B cell (primary cell): ENCODE measurements at regions not wholly inside any gene's neighbourhood (a gene's known extent, or its start where the extent isn't known, plus 50 kb on each side); places are given as distances from the start of the nearest gene placed in this dataset.

Experiments used
- ATAC-seq: fragments of 200-7000 bp; cut with Tn5 transposase; one replicate; pipeline ENCODE4 v1.10.0; 2021; ENCODE audit warnings: low read depth, mild to moderate bottlenecking, moderate number of reproducible peaks, moderate library complexity
- CTCF ChIA-PET: fragments of 350-600 bp; sonication (Branson Sonifier 250); formaldehyde crosslinking; loops from one replicate; lab custom pipeline; 2021; ENCODE audit warnings: antibody characterized with exemption, inconsistent platforms; lab: Charles Lee
- POLR2A ChIA-PET: fragments of 350-600 bp; sonication (Branson Sonifier 250); formaldehyde crosslinking; loops from one replicate; lab custom pipeline; 2021; ENCODE audit warnings: antibody characterized with exemption; lab: Charles Lee
- DNase-seq: peaks from one replicate; pipeline ENCODE4 v3.0.0; 2013
- H2AFZ ChIP-seq: 2 replicates; pipeline ENCODE4 v1.6.1; 2012; ENCODE audit warnings: mild to moderate bottlenecking, low read depth, low read length; ENCODE audit not compliant: insufficient read depth, poor library complexity, severe bottlenecking
- H3K27ac ChIP-seq, 2 donors: 1 replicate in 1 of 2; 2 replicates in 1 of 2; pipeline ENCODE4 v1.5.1; 2012 to 2013; ENCODE audit warnings: low read length in 2 of 2, mild to moderate bottlenecking in 2 of 2, moderate library complexity in 1 of 2
- H3K27me3 ChIP-seq, 4 experiments: fragments of 200-600 bp in 1 of 4; sonication (generic) in 1 of 4; replicated peaks in 1 of 4; 1 replicate in 2 of 4; 2 replicates in 2 of 4; pipeline versions ENCODE4 v1.6.1 to v1.7.0; 2013 to 2016; ENCODE audit warnings: low read length in 3 of 4, mild to moderate bottlenecking in 2 of 4, mixed read lengths in 1 of 4, moderate library complexity in 1 of 4; ENCODE audit not compliant: insufficient read depth in 4 of 4, control insufficient read depth in 3 of 4; ENCODE audit errors: control extremely low read depth in 1 of 4
- H3K36me3 ChIP-seq, 2 experiments: replicated peaks in 1 of 2; 1 replicate in 1 of 2; 2 replicates in 1 of 2; pipeline versions ENCODE4 v1.6.1 to v1.7.1; 2013; ENCODE audit warnings: low read length in 1 of 2; ENCODE audit not compliant: insufficient read depth in 2 of 2, control insufficient read depth in 1 of 2; ENCODE audit errors: control extremely low read depth in 1 of 2, extremely low read depth in 1 of 2
- H3K4me1 ChIP-seq, 2 donors: fragments of 200-600 bp in 1 of 2; sonication (generic) in 1 of 2; 1 replicate in 1 of 2; 2 replicates in 1 of 2; pipeline versions ENCODE4 v1.5.1 to v1.6.1; 2013 to 2017; ENCODE audit warnings: low read length in 2 of 2; ENCODE audit not compliant: control insufficient read depth in 2 of 2, insufficient read depth in 2 of 2
- H3K4me2 ChIP-seq: replicated peaks from 2 replicates; pipeline ENCODE3; 2012; ENCODE audit warnings: mild to moderate bottlenecking, low read depth, low read length; ENCODE audit not compliant: poor library complexity, severe bottlenecking
- H3K4me3 ChIP-seq, 5 experiments: fragments of 200-600 bp in 1 of 5; sonication (generic) in 1 of 5; 1 replicate in 3 of 5; 2 replicates in 2 of 5; pipeline versions ENCODE4 v1.5.1 to v1.7.0; 2011 to 2016; ENCODE audit warnings: low read length in 4 of 5, mild to moderate bottlenecking in 4 of 5, low read depth in 2 of 5, control low read depth in 1 of 5, moderate library complexity in 1 of 5; ENCODE audit not compliant: insufficient read depth in 1 of 5; ENCODE audit errors: control extremely low read depth in 1 of 5, extremely low read depth in 1 of 5
- H3K79me2 ChIP-seq: fragments of 200-600 bp; sonication (generic); one replicate; pipeline ENCODE4 v1.6.0; 2016; ENCODE audit warnings: low read length; ENCODE audit not compliant: control insufficient read depth, insufficient read depth
- H3K9ac ChIP-seq: fragments of 200-600 bp; sonication (generic); 2 replicates; pipeline ENCODE4 v1.6.1; 2017; ENCODE audit warnings: mild to moderate bottlenecking, low read length, moderate library complexity
- H3K9me3 ChIP-seq, 3 donors: one replicate each; pipeline versions ENCODE4 v1.6.1 to v1.7.1; 2013; ENCODE audit warnings: low read length in 2 of 3; ENCODE audit not compliant: control insufficient read depth in 2 of 3, insufficient read depth in 1 of 3; ENCODE audit errors: control extremely low read depth in 1 of 3
- H4K20me1 ChIP-seq: 2 replicates; pipeline ENCODE4 v1.6.0; 2012; ENCODE audit warnings: mild to moderate bottlenecking, low read length; ENCODE audit not compliant: insufficient read depth, control insufficient read depth, poor library complexity, severe bottlenecking
- H3K27ac Mint-ChIP-seq: one replicate; pipeline ENCODE4 v1.8.0; 2021; ENCODE audit warnings: mixed read lengths
- H3K27me3 Mint-ChIP-seq: one replicate; pipeline ENCODE4 v1.8.0; 2021; ENCODE audit warnings: mixed read lengths
- H3K4me1 Mint-ChIP-seq: one replicate; pipeline ENCODE4 v1.8.0; 2021; ENCODE audit warnings: mixed read lengths
- H3K4me3 Mint-ChIP-seq: one replicate; pipeline ENCODE4 v1.8.0; 2021; ENCODE audit warnings: mixed read lengths
- H3K9me3 Mint-ChIP-seq: one replicate; pipeline ENCODE4 v1.8.0; 2022; ENCODE audit warnings: mixed read lengths; ENCODE audit not compliant: insufficient read depth
- EZH2 ChIP-seq: IDR thresholded peaks from 2 replicates; pipeline ENCODE4 v1.6.1; 2012; ENCODE audit warnings: borderline replicate concordance, low read depth, mild to moderate bottlenecking, moderate library complexity, low read length; ENCODE audit not compliant: insufficient read depth, poor library complexity, severe bottlenecking
- WGBS: methylation state at CpG from one replicate; pipeline ENCODE4 v1.1.5; 2013; ENCODE audit warnings: missing lambda C conversion rate; ENCODE audit not compliant: insufficient coverage; 5-methylcytosine and 5-hydroxymethylcytosine counted together
- intact Hi-C: fragments of 100-400 bp; cut with micrococcal nuclease; formaldehyde crosslinking; loops from one replicate; pipeline ENCODE4 v1.10.0; 2022
- TF ChIP-seq, protein P1 (sequence below): fragments of 200-600 bp; IDR thresholded peaks from one replicate; pipeline ENCODE4 v1.8.0; 2022; ENCODE audit warnings: antibody characterized with exemption, mild to moderate bottlenecking

DNA sequence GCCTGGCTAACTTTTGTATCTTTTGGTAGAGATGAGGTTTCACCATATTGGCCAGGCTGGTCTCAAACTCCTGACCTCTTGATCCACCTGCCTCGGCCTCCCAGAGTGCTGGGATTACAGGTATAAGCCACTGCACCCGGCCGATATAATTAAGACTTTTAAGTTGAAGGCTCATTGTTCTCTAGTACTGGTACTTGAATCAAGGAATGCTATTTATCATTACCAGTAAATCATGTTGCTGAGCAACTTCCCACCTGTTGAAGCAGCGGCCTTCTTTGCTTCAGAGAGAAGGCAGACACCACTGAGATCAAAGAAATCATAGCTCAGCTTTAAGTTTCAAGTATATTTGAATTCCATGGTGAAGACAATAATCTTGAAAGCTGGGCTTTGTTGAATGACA is 58.8 kb upstream of the TMEM163 start:
- H3K27ac Mint-ChIP-seq, result no peak overlapping the region
- Histone ChIP-seq H3K79me2 (no peaks in the 10 kb centered on the region), H3K9me3 (no peaks in the 10 kb centered on the region), H3K27me3 (peaks cover 0 to 4% (median 0%) of the 10 kb centered on the region in 4 experiments), H3K9ac (no peak overlapping the region), H3K4me2 (no peak overlapping the region), H4K20me1 (no peaks in the 10 kb centered on the region), H3K4me1 (no peaks in the 10 kb centered on the region), H2AFZ (no peak overlapping the region), H3K36me3 (no peaks in the 10 kb centered on the region), H3K4me3 (no peak overlapping the region), H3K27ac (no peak overlapping the region)
- no peak for DNase-seq
- no peak overlapping the region for H3K4me3 Mint-ChIP-seq
- WGBS, result 100% methylated on average over 1 of the region's 4 CpGs
- intact Hi-C loops, result loop anchor here (5.0 kb wide), 1 partner anchor 60 kb away; the partner anchor contains the start of gene TMEM163
- H3K9me3 Mint-ChIP-seq, result no peaks in the 10 kb centered on the region
- no peak for TF ChIP-seq EZH2
- TF ChIP-seq, protein P1, sequence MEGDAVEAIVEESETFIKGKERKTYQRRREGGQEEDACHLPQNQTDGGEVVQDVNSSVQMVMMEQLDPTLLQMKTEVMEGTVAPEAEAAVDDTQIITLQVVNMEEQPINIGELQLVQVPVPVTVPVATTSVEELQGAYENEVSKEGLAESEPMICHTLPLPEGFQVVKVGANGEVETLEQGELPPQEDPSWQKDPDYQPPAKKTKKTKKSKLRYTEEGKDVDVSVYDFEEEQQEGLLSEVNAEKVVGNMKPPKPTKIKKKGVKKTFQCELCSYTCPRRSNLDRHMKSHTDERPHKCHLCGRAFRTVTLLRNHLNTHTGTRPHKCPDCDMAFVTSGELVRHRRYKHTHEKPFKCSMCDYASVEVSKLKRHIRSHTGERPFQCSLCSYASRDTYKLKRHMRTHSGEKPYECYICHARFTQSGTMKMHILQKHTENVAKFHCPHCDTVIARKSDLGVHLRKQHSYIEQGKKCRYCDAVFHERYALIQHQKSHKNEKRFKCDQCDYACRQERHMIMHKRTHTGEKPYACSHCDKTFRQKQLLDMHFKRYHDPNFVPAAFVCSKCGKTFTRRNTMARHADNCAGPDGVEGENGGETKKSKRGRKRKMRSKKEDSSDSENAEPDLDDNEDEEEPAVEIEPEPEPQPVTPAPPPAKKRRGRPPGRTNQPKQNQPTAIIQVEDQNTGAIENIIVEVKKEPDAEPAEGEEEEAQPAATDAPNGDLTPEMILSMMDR, result no peak
- H3K27me3 Mint-ChIP-seq, result peaks cover 3% of the 10 kb centered on the region
- POLR2A ChIA-PET, result no interaction called here
- CTCF ChIA-PET, result interaction anchor here (0.6 to 0.9 kb wide), 4 partner anchors 26 to 326 kb away, joined by 3 to 9 read pairs (median 3); no protein-coding TSS in a partner anchor
- no peak for ATAC-seq
- H3K4me1 Mint-ChIP-seq, result peaks cover 2% of the 10 kb centered on the region

DNA sequence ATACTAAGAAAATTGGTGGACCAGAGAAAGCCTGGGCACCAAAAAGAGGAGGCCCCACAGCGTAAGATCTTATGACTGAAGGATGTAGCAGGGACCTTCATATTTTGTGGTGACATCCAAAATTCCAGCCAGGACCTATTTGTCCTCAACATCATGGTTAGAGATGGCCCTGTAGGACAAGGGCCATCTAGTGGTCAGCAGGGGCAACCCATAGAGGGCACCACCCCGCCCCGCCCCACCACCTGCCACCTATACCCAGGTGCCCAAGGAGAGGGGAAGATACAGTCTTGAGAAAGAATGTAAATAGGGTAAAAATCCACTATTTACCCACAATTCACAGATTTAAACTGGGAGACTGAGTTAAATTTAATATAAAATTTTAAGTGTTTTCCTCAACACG is 59.6 kb upstream of the TMEM163 start:
- Histone ChIP-seq H4K20me1 (no peaks in the 10 kb centered on the region), H3K9me3 (no peaks in the 10 kb centered on the region), H3K27me3 (peaks cover 0 to 4% (median 0%) of the 10 kb centered on the region in 4 experiments), H3K4me3 (no peak overlapping the region), H3K4me1 (no peaks in the 10 kb centered on the region), H3K9ac (no peak overlapping the region), H3K79me2 (no peaks in the 10 kb centered on the region), H3K4me2 (no peak overlapping the region), H3K36me3 (no peaks in the 10 kb centered on the region), H2AFZ (no peak overlapping the region), H3K27ac (no peak overlapping the region)
- no peak overlapping the region for H3K27ac Mint-ChIP-seq
- H3K4me1 Mint-ChIP-seq, result peaks cover 6% of the 10 kb centered on the region
- ChIA-PET CTCF (no interaction called here), POLR2A (no interaction called here)
- no peak for TF ChIP-seq EZH2
- TF ChIP-seq, protein P1, result no peak
- H3K27me3 Mint-ChIP-seq, result peaks cover 4% of the 10 kb centered on the region
- no peak overlapping the region for H3K4me3 Mint-ChIP-seq
- no peaks in the 10 kb centered on the region for H3K9me3 Mint-ChIP-seq
- intact Hi-C loops, result loop anchor here (5.0 kb wide), 1 partner anchor 61 kb away; the partner anchor contains the start of gene TMEM163
- WGBS, result 91% methylated on average over 1 of the region's 4 CpGs
- no peak for ATAC-seq
- DNase-seq, result no peak
